Umbilical cord (tissue), 1 donor: ENCODE measurements at regions not wholly inside any gene's neighbourhood (a gene's known extent, or its start where the extent isn't known, plus 50 kb on each side); places are given as distances from the start of the nearest gene placed in this dataset.
A peak's percentile ranks its signal among the peaks of the same experiment; 100 is the strongest.

Experiments used
- DNase-seq: peaks from one replicate; pipeline ENCODE4 v3.0.0-alpha.2; 2015; ENCODE audit warnings: low spot score

DNA sequence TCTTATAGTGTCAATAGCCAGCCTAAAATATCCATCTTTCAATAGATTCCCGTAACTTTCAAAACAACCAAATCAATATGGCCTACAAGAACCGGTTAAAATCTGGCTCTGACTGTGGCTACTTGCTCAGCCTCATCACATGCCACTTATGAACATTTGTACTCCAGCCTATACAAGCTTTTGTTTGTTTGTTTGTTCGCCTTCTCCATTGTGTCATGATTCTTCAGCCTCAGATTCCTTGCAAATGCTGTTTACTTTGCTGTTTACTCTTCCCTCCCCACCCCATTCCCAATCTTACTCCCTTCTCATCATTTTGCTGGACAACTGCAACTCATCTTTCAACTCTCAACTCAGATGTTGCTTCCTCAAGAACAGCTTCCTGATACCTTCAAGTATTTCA lies 161.2 kb downstream of the CAPZA3 start:
- DNase-seq = no peak

DNA sequence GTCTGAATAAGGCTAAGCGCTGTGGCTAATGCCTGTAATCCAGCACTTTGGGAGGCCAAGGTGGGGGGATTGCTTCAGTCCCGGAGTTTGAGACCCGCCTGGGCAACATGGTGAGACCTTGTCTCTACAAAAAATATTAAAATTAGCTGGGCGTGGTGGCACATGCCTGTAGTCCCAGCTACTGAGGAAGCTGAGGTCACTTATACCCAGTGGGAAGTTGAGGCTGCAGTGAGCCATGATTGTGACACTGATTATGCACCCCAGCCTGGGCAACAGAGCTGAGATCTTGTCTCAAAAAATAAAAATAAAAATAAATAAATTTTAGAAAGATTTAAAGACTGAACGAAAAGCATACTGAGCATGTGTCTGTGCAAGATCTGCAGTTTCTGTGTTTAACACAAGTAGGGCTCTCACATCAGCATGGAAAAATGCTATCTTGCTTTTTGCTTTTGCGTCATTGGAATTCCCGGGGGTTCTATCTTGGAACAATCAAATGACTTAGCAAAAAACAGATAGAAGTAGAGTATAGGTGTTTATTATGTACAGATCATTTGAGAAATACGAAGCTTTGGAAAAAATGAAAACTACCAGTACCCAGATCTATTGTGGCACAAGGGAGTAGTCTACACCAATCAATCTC lies 161.9 kb downstream of the CAPZA3 start:
- no peak for DNase-seq

DNA sequence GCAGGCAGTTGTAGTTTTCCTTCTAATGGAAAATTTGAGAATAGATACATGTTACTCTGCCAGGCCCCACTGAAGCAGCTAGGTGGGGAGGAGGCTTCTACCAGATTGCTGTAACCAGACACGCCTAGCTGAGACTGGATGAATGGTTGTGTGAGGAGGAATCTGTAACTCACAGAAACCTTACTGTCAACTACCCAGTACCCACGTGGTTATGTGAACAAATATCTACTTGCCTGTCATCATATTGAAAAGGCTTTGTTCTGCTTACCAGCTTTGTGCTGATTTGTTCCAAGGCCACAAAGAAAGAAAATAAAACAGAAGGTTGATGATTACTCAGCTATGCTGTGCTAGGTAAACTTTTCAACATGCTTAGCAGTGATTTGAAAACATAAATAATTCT lies 167.2 kb downstream of the CAPZA3 start:
- DNase-seq = no peak

DNA sequence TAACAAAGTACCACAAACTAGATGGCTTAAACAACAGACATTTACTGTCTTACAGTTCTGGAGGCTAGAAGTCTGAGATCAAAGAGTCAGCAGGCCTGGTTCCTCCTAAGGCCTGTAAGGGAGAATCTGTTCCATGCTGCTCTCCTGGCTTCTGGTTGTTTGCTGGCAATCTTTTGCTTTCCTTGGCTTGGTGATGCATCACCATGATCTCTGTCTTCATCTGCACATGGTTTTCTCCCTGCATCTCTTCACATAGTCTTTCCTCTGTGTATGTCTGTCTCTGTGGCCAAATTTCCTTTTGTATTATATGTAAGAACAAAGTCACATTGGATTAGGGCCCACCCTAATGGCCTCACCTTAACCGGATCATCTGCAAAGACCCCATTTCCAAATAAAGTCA lies 168.5 kb downstream of the CAPZA3 start:
- peak; percentile 10 for DNase-seq

DNA sequence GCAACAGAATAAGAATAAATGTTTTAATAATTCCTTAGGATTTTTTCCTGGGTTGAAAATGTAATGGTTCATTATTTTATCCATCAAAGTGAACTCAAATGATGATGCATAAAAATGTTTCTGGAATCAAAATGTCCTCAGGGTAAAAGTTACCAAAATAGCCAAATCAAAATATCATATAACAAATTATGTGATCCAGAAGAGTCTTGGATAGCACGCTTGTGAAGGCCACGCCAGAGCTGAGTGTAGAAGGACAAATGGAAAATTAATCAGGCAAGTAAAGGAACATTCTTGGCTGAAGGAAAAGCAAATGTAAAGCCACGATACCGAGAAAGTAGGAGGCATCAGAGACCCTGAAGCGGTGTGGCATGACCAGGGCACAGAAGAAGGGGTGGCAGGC lies 169.2 kb downstream of the CAPZA3 start:
- DNase-seq = no peak

DNA sequence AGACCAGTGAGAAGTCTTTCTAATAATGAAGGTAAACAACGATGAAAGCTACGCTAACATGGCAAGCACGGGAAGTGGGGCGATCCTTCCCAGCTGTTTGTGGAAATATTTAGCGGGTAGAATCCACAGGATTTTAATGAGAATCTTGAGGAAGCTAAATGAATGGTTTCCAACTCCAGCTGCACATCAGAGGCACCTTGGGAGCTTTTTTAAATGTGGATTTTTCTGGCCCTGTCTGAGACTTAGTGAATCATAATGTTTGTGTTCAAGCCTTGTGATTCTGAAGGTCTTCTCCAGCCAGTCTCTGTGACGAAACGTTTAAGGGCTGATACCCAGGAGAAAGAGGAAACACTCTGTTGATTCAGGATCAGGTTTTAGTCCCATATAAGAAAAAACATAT lies 169.8 kb downstream of the CAPZA3 start:
- no peak for DNase-seq

DNA sequence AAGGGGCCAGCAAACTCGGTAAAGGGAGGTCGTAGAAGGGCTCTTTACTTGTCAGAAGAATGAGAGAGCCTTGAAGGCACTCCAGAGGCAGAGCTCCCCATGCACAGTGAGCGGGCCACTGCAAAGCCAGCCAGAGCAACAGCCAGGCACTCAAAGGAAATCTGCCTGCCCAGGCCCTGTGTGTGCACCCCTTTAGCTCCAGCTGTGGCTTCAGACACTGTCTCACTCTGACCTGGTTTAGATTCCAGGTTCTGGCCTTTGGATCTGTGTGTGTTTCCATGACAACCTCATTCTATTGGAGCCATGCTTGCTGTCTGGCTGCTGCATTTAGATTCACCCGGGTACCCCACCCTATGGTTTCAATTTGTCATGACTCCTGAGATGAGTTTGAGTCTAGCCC lies 170.3 kb downstream of the CAPZA3 start:
- peak; percentile 17 for DNase-seq

DNA sequence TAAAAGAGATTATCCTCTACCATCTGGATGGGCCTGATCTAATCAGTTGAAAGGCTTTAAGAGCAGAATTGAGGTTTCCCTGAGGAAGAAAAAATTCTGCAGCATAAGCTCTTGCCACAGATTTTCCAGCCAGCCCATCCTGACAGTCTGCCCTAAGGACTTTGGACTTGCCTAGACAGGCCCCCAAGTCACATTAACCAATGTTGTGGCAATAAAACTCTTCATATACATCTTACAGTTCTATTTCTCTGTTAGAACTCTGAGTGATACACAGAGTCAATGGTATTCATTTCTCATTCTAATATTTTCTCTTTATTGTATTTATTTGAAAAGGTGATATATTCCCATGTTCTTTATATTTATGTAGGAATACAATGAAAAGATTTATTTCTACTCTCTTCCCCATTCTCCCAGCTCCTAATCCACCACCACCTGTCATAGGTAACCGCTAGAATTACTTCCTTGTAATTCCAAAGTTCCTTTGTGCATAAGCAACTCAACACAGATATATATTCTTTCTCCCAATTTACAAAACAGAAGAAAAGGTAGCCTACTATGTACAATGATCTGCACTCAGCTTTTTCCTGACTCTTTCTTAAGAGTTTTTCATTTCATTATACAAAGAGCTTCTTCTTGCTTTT lies 182.1 kb downstream of the CAPZA3 start:
- no peak for DNase-seq

DNA sequence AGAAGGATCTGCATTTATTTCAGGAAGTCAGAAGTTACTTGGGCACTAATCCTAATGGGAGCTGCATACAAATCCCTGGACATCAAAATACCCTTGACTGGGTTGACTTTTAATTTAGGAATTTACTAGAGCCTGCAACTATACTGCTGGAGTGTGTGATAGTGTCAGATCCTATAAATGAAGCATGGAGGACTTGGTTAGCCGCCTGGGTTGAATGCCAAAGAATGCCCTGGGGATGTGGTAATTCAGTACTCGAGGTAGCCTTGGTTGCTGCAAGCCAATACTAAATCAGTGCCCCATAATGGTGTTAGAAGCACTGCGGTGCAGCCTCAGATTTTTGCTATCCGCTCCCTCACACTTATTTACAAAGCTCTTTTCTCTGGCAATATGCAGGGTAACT lies 184.9 kb downstream of the CAPZA3 start:
- peak; percentile 66 for DNase-seq

DNA sequence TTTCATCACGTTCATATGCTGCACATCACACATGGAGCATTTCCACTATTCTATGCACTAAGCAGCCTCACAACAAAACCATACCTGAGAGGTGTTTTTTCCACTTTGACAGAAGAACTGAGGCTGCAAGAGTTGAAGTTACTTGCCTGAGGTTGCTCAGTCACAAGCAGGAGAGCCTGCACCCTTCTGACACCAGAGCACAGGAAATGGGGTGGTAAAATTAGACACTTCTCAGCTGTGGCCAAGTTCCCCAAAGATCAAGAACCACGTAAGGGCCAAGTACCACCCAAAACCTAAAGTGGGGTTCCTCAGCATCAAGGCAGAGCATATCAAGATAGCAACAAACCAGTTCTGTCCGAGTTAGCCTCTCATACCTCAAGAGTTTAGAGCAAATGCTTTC lies 185.8 kb downstream of the CAPZA3 start:
- DNase-seq = no peak

DNA sequence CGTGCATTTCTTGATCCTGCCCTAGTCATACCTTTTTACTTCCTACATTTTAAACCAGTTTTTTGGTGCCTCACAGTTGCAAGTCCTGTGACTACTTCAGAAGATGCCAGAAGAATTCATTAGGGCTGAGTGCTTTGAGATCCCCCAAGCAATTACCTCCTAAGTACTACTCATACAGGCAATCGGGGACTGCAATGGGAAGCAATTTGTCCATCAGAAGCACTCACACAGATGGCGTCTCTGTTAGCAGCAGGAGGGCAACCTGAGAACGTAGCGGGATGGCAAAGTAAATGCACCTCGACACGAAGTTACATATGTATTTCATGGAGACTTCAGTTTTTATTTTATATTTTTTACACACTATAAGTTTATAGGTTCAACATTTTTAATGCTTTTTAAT lies 188.3 kb downstream of the CAPZA3 start:
- no peak for DNase-seq

DNA sequence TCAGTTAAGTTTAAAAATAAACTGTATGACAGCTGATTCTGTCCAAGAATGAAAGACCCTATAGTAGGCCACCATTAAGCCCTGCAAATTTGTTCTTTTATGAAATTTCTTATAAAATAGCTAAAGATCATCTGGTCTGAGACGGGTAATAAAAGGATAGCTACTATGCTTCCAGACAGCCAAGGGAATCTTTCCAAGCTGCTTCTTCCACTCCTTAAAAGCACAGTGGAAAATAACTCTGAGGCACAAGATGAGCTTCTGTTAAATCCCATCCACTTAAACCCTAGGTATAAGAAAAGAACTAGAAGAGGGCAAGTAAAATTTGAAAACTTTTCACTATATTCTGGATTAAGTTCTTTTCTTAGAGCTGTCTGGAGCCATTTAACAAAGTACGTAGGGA lies 194.3 kb downstream of the CAPZA3 start:
- DNase-seq = peak; percentile 89

DNA sequence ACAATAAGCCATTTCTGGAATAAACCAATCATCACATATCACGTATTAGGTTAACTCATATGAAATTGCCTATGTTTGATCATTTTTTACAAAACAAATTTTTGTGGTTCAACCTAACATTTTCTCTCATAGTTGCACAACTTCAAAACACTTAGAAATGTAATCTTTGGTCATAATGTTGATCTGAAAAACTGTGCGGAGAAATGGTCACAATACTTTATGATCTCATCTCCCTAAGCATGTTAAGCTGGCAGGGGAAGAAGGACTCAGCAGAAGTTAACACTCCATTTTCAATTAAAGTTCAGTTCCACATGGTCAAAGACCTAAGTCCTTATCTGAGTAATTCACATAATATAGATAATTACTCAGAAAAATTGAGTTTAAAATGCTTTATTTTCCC lies 194.8 kb downstream of the CAPZA3 start:
- DNase-seq = peak; percentile 38

DNA sequence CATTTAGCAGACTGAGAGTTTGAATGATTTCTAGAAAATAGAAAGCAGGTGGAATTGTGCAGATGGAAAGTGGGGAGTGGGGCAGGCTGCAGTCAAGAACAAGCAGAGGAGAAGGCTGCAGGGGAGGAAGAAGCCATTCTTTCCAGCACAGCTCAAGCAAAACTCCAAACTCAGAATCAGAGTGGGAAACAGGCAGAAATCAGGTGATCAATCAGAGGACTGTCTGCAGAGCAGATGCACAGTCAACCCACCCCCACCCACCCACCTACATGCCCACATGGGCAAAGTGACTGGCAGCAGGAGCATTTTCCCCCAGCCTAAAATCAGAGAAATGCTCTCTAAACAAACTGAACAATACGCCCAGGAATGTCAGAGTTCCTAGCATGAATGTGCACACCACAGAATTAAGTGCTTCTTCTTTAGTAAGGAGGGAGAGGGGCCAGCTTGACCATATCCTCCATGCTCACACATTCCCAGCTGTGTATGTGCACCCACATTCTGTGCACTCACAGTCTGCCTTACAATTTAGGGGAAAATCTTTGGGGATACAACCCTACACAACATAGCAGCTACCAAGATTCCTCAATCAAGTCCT lies 194.1 kb upstream of the PLEKHA5 start:
- no peak for DNase-seq

DNA sequence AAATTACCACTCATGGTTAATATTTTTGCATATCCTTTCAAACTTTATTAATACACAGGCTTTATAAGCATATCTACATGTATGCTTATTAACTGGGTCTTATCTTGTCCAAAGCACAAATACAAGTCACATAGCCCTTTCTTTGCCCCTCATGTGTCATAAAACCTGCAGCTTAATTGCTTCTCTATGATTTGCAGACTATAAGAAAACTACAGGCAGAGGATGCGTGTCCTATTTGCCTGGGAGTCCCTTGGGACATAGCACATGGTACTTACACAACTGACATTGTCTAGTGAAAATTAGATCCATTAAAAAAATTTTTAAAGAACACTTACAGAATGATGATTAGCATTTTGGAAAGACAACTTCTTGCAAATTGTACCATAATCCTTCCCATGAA lies 190.5 kb upstream of the PLEKHA5 start:
- no peak for DNase-seq

DNA sequence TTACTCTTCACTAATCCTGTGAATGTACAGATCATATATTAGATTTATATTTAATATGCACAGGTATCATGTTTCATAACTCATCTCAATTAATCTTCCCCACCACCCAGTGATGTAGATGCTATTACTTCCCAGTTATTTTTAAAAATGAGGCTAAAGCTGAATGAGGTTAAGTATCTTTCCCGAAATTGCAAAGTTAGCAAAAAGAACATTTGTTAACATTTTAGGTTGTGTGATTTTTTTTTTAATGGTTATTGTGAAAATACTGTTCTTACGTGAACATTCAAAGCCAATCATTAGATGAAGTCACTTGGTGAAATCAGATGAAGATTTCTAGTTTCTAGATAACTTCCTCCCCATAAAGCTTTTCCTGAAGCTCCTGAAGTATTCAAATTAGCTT lies 186.9 kb upstream of the PLEKHA5 start:
- DNase-seq = no peak

DNA sequence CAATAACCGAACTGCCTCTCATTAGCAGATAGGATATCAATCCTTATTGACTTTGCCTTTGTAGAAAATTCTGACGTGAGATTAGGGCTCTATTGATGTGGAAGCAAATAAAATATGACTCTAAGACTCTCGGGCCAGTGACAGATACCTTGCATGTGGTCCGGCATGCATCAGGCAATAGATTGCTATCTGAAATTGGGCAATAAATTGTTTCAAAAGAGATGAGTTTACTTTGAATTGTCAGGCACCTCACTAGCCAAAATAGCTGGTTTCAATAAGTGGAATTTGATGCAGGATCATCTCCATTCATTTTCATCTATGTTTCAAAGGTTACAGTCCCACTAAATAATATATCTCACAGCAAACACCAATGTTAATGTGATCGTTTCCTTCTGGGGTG lies 186.3 kb upstream of the PLEKHA5 start:
- no peak for DNase-seq

DNA sequence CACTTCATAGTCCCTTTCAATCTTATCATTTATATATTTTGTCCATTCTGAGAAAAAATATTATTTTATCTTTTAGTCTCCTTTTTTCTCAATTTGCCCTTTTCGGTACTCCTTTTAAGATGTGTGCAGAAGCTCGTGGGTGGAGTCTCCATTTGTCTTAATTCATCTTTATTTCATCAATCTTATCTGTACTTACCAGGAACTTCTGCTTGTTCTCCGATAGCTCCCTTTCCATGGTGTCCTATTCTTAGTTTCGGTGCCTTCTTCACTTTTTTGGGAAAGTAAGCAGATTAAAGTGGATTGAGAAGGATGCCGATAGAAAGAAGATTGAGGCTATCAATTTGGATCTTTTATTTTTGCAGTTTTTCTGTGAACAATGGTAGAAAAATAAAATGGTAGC lies 183.4 kb upstream of the PLEKHA5 start:
- DNase-seq = no peak

DNA sequence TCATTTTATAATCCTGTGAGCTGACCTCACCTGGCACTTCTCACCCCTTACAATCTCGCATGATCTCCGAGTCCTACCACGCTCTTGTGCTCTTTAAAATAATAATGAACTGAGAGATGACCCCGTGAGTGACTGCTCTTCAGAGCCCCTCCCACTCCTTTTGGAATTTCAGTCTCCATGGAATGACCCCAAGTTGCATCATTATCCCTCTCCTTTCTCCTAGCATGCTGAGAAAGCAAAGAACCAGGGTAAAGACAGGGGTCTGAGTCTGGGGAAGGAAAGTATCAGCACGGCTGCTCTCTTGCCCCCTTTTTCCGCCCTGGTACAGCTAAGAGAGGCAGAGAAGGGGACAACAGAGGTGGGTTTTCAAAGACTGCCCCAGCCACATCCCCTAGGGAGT lies 178.3 kb upstream of the PLEKHA5 start:
- DNase-seq = no peak

DNA sequence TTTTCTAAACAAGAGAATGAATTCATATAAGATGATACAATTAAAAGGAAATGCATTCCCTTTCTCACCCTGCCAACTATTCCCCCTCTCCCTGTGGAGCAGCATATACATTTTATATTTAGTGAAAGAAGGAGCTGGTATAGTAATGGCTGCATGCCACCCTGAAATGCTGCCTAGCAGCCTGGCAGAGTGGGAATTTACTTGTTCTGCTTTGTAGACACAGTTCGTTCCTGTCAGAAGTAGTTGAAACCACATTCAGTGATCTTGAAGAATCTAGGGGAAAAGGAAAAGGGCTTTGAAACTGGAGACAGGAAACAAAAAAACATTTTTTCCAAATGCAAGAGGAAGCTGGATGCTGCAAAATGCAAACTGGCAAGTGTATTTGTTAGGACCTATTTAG lies 176.0 kb upstream of the PLEKHA5 start:
- DNase-seq = no peak

DNA sequence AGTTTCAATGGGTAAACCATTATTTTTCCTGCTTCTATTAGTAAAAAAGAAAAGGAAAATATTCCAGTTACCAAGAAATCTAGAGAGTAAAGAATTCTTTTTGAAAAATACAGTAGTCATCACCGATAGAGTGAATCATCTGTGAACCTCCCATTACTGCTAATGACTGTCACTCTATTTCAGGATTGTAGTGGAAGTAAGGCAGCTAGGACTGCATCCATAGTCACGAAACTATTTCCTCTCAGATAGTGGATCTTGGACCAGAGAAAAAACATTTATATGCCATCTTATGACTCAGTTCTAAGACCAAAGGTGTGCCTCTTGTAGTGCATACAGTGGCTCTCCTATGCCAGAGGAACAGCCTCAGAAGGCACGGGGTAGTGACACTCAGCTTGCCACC lies 173.9 kb upstream of the PLEKHA5 start:
- no peak for DNase-seq

DNA sequence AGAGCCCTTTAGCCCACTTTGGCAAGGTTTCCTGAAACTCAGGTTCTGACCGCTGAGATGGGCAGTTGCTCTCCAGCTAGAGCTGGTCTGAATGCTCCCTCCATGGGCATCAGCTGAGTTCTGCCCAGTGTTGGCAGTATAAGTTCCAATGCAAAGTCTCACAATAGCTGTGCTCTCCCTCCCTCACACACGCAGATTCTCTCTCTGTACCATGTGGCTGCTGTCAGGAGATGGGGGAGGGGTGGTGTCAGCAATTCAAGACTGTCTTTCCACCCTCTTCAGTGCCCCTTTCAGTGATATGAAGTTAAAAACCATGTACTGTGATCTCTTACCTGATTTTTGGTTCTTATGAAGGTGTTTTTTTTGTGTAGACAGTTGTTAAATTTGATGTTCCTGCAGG lies 164.3 kb upstream of the PLEKHA5 start:
- DNase-seq = peak; percentile 27

DNA sequence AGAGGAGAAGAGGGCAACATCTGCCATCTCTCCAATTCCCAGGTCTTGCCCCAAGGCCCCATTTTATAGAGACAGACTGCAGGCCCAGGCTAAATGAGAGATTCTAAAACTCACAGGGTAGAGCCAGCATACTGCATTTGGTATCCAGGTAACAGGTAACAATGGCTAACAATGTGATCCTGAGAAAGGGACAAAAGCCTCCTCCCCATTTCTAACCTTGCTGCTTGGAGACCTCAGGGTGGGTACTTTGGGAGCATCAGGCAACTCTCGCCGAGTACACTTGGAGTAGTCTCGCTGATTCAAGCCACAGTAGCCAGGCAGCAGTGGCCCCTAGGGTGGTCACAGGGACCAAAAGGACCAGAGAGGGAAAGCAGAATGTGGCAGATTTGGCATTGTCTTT lies 162.6 kb upstream of the PLEKHA5 start:
- no peak for DNase-seq

DNA sequence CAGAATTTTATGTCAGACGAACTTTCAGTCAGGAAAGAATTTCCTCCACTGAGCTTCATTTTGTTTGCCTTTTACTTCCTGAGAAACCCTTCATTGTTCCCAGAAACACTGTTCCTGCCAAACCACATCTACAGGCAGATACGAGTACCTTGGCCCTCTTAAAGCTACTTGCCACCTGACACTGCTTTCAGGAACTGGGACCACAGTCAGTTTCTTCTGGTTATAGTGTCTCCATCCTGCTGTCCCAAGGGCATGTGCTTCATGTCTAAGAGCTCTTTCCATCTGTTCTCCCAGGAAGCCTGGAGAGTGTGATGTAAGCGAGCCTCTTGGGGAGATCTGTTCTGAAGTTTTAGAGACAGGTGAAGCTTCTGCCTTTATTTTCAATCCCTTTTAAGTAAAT lies 161.7 kb upstream of the PLEKHA5 start:
- DNase-seq = no peak
